SKM-1 (cell line): ENCODE measurements at regions not wholly inside any gene's neighbourhood (a gene's known extent, or its start where the extent isn't known, plus 50 kb on each side); places are given as distances from the start of the nearest gene placed in this dataset.

Experiments used
- DNase-seq: peaks from one replicate; lab custom pipeline; 2025; ENCODE audit not compliant: unreplicated experiment; lab: John Stamatoyannopoulos, UW

DNA sequence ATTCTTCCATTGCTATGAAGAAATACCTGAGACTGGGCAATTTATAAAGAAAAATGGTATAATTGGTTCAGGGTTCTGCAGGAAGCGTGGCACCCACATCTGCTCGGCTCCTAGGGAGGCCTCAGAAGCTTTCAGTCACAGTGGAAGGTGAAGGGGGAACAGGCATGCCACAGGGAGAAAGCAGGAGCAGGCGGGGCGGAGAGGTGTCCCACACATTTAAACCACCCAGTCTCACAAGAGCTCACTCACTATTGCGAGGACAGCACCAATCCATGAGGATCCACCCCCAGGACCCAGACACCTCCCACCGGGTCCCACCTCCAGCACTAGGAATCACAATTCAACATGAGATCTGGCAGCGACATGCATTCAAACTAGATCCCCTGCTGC is 56.0 kb upstream of the C14orf180 start:
- DNase-seq = no peak

- no peak for DNase-seq
These were observed 54.8 kb upstream of the C14orf180 start for GRCh38 chr14:104524726-104525125.

GRCh38 chr14:104526723-104527645 is 52.6 kb upstream of the C14orf180 start:
- DNase-seq = no peak

GRCh38 chr14:104527857-104528459 is 51.6 kb upstream of the C14orf180 start:
- DNase-seq = no peak

DNA sequence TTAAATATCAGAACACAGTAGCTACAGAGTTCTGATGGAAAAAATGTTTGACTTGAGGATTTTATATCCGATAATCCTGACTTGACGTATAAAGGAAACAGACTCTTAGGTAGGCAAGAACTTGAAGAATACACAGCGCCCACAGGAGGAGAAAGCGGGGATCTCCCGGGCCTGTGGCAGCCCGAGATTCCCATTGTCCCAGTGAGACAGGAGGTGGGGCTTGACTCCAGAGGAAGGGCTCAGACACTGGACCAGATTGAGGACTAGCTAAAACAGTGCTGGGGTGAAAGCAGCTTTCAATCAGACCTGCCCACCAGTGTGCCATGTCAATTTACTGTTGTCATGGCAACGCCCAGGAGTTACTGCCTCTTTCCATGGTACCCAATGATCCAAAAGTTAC is 51.1 kb upstream of the C14orf180 start:
- no peak for DNase-seq
